NT2/D1 (cell line): ENCODE measurements at regions not wholly inside any gene's neighbourhood (a gene's known extent, or its start where the extent isn't known, plus 50 kb on each side); places are given as distances from the start of the nearest gene placed in this dataset.

Source experiments
- SUZ12 ChIP-seq: IDR thresholded peaks from 2 replicates; pipeline ENCODE4 v1.6.1; 2011; ENCODE audit not compliant: insufficient read length, insufficient read depth; ENCODE audit errors: extremely low read depth
- ZNF274 ChIP-seq: IDR thresholded peaks from 2 replicates; pipeline ENCODE4 v1.6.1; 2011; ENCODE audit warnings: mild to moderate bottlenecking, low read depth, low read length

DNA sequence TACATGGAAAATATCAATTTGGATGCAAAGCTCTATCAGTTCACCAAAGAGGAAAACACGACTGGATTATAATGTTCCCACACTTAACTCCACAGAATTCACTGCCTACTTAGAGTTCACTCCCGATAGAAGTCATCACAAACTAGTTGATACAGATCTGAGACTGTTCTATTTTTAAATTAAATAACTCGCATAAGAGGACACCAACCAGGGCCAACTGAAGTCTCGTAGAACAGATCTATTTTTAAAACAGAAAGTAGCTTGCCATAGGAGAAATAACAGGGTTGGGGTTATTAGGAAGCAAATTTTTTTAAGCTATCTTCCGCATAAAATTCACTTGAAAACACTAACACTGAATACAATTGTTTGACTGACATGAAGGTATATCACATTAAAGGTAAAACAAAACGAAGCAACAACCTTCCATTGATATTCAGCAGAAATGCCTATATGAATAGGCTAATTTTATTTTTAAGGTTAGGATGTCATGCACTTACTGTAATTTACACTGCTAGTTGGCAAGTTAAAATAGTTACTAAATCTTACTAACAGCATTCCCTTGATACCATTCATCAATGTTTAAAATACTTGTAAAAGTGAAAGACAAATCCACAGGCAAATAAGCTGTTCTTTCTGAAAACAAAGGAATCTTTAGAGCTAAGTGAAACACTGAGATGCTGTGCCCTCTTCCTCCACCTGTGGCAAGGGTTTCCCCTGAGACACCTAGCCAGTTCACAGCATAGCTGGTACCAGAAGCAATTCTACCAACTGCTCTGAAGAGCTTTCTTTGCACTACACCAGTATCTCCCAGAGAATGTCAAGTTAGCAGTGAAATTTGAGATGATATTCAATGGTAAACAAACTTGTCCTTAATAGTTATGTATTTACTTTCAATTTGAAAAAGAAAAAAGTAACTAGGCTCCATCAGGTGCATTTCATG is 186.7 kb upstream of the ANK3 start:
- TF ChIP-seq ZNF274: no peak
- TF ChIP-seq SUZ12: no peak
